Keratinocyte (primary cell): ENCODE measurements at regions not wholly inside any gene's neighbourhood (a gene's known extent, or its start where the extent isn't known, plus 50 kb on each side); places are given as distances from the start of the nearest gene placed in this dataset.

Source experiments
- DNase-seq: peaks from one replicate; pipeline ENCODE4 v3.0.0-alpha.2; 2011; ENCODE audit warnings: low read depth, missing footprints, low spot score
- FAIRE-seq: peaks from 2 replicates; lab custom pipeline; 2011; peaks lifted over from hg19 to GRCh38; lab: Jason Lieb, UNC
- H2AFZ ChIP-seq: 2 replicates; pipeline ENCODE4 v1.6.0; 2012; ENCODE audit warnings: low read length, control low read depth, inconsistent platforms; ENCODE audit not compliant: control insufficient read depth
- H3K27ac ChIP-seq: 2 replicates; pipeline ENCODE4 v1.5.1; 2011; ENCODE audit warnings: low read length; ENCODE audit not compliant: control insufficient read depth, insufficient read depth
- H3K27me3 ChIP-seq: 3 replicates; pipeline ENCODE4 v1.6.0; 2011; ENCODE audit warnings: low read length; ENCODE audit not compliant: control insufficient read depth, insufficient read depth; ENCODE audit errors: extremely low read depth
- H3K36me3 ChIP-seq, 2 experiments: 2 replicates in 1 of 2; 3 replicates in 1 of 2; pipeline ENCODE4 v1.5.1; 2011; ENCODE audit warnings: low read length in 2 of 2, mild to moderate bottlenecking in 1 of 2; ENCODE audit not compliant: control insufficient read depth in 2 of 2, insufficient read depth in 2 of 2; ENCODE audit errors: extremely low read depth in 1 of 2
- H3K4me1 ChIP-seq: 3 replicates; pipeline ENCODE4 v1.5.1; 2011; ENCODE audit warnings: low read length; ENCODE audit not compliant: control insufficient read depth, insufficient read depth; ENCODE audit errors: extremely low read depth
- H3K4me2 ChIP-seq: 3 replicates; pipeline ENCODE4 v1.6.0; 2011; ENCODE audit warnings: low read depth, low read length; ENCODE audit not compliant: control insufficient read depth, insufficient read depth; ENCODE audit errors: extremely low read depth
- H3K4me3 ChIP-seq, 3 experiments: fragments of 200-600 bp in 1 of 3; sonication (generic) in 1 of 3; 2 replicates in 2 of 3; 3 replicates in 1 of 3; pipeline ENCODE4 v1.5.1; 2011 to 2016; ENCODE audit warnings: low read length in 3 of 3, mild to moderate bottlenecking in 3 of 3, control low read depth in 2 of 3, inconsistent platforms in 1 of 3, low read depth in 1 of 3, mixed read lengths in 1 of 3, mixed run types in 1 of 3, moderate library complexity in 1 of 3; ENCODE audit not compliant: control insufficient read depth in 2 of 3, insufficient read depth in 2 of 3; ENCODE audit errors: extremely low read depth in 1 of 3
- H3K79me2 ChIP-seq: 2 replicates; pipeline ENCODE4 v1.6.0; 2012; ENCODE audit warnings: low read length; ENCODE audit not compliant: control insufficient read depth, insufficient read depth
- H3K9ac ChIP-seq: 3 replicates; pipeline ENCODE4 v1.6.0; 2011; ENCODE audit warnings: low read length; ENCODE audit not compliant: control insufficient read depth, insufficient read depth; ENCODE audit errors: extremely low read depth
- H3K9me1 ChIP-seq: 3 replicates; pipeline ENCODE4 v1.6.0; 2011; ENCODE audit warnings: low read length; ENCODE audit not compliant: control insufficient read depth, insufficient read depth; ENCODE audit errors: extremely low read depth
- H3K9me3 ChIP-seq: 2 replicates; pipeline ENCODE4 v1.5.1; 2012; ENCODE audit warnings: low read depth, low read length; ENCODE audit not compliant: control insufficient read depth
- H4K20me1 ChIP-seq: 3 replicates; pipeline ENCODE4 v1.6.0; 2011; ENCODE audit warnings: low read length; ENCODE audit not compliant: control insufficient read depth, insufficient read depth; ENCODE audit errors: extremely low read depth
- CTCF ChIP-seq, 3 experiments: IDR thresholded peaks in 1 of 3; conservative IDR thresholded peaks in 1 of 3; optimal IDR thresholded peaks in 1 of 3; 2 replicates in 2 of 3; 3 replicates in 1 of 3; pipeline versions ENCODE3 to v1.5.1; 2011; ENCODE audit warnings: low read length in 3 of 3, mild to moderate bottlenecking in 3 of 3, moderate library complexity in 2 of 3, control low read depth in 1 of 3, inconsistent platforms in 1 of 3; ENCODE audit not compliant: insufficient read depth in 2 of 3; ENCODE audit errors: extremely low read depth in 1 of 3
- EZH2 ChIP-seq: IDR thresholded peaks from one replicate; pipeline ENCODE4 v1.6.1; 2012; ENCODE audit warnings: inconsistent platforms, mild to moderate bottlenecking, low read length, moderate library complexity
- dilution Hi-C: fragments of 300-500 bp; cut with MboI; formaldehyde crosslinking; loops from one replicate; pipeline ENCODE4 v1.7.0; 2020; ENCODE audit warnings: low sequenced_read_pairs; ENCODE audit not compliant: extremely low pct_ligation_motif_present

DNA sequence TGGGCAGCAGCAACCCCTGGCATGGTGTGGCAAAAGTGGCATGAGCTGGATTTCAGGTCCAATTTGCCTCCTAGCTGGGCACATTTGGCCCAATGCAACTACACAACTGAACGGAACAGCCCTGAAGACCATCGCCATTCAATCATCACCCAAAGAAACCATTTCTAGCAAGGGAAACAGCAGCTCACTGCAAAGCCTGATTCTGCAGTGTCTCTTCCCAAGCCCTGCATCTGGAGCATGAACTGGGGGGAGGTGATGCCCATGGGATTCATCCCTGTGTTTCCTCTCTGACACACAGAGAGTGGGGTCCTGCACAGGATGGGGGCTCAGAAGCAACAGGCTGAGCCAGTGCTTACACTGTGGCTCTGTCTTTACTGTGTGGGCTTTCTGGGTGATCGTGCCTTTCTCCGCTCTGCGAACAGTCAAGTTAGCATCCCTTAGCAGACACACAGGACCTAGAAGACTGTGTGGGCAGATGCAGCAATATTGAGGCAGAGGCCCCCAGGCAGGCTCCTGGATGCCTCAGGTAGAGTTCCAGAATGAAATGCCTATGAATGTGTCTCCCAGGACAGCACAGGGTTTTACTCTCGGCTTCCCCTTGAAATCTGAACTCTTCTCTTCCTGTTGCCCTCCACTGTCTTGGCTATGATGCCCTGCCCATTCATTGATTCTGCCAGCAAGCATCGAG lies 91.1 kb upstream of the ALDH1A3 start:
- H3K4me2 ChIP-seq = no peak overlapping the region
- H3K27ac ChIP-seq = no peak overlapping the region
- H3K4me1 ChIP-seq = no peaks in the 10 kb centered on the region
- TF ChIP-seq CTCF (optimal IDR thresholded peaks at IDR 0.05 in 1 of 3, IDR thresholded peaks at IDR 0.05 in 1 of 3, conservative IDR thresholded peaks at IDR 0.05 in 1 of 3; ENCODE audit: extremely low read depth in 1 of 3, insufficient read depth in 2 of 3, low read length in 3 of 3) (no peak), EZH2 (no peak)
- DNase-seq (no peak), FAIRE-seq (no peak)
- dilution Hi-C loops = no loop called here
- H3K79me2 ChIP-seq = no peaks in the 10 kb centered on the region
- H3K9me3 ChIP-seq = no peaks in the 10 kb centered on the region
- H3K9ac ChIP-seq = no peak overlapping the region
- no peak overlapping the region for H2AFZ ChIP-seq
- no peaks in the 10 kb centered on the region for H3K36me3 ChIP-seq
- H4K20me1 ChIP-seq = no peaks in the 10 kb centered on the region
- H3K9me1 ChIP-seq = no peaks in the 10 kb centered on the region
- no peak overlapping the region for H3K4me3 ChIP-seq
- no peaks in the 10 kb centered on the region for H3K27me3 ChIP-seq

DNA sequence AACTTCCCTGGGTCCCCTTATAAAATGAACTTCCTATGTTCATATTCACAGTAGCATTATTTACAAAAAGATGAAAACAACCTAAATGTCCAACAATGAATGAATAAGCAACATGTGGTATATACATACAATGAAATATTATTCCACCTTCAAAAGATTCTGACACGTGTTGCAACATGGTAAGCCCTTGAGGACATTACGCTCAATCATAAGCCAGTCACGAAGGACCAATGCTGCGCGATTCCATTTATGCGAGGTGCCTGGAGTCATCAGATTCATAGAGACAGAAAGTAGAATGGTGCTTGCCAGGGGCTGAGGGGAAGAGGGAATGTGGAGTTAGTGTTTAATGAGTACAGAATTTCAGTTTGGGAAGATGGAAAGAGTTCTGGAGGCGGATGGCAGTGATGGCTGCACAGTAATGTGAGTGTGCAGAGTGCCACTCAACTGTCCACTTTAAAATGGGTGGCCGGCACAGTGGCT lies 88.8 kb upstream of the ALDH1A3 start:
- no peaks in the 10 kb centered on the region for H3K79me2 ChIP-seq
- no peak for DNase-seq
- dilution Hi-C loops = no loop called here
- no peaks in the 10 kb centered on the region for H4K20me1 ChIP-seq
- no peak for FAIRE-seq
- H3K4me2 ChIP-seq = no peak overlapping the region
- H3K4me1 ChIP-seq = no peaks in the 10 kb centered on the region
- H3K4me3 ChIP-seq = no peak overlapping the region
- no peaks in the 10 kb centered on the region for H3K27me3 ChIP-seq
- no peaks in the 10 kb centered on the region for H3K36me3 ChIP-seq
- no peak overlapping the region for H3K27ac ChIP-seq
- no peak overlapping the region for H3K9ac ChIP-seq
- no peaks in the 10 kb centered on the region for H3K9me1 ChIP-seq
- no peaks in the 10 kb centered on the region for H3K9me3 ChIP-seq
- TF ChIP-seq EZH2 = no peak
- no peak for TF ChIP-seq CTCF (optimal IDR thresholded peaks at IDR 0.05 in 1 of 3, IDR thresholded peaks at IDR 0.05 in 1 of 3, conservative IDR thresholded peaks at IDR 0.05 in 1 of 3; ENCODE audit: extremely low read depth in 1 of 3, insufficient read depth in 2 of 3, low read length in 3 of 3)
- H2AFZ ChIP-seq = no peak overlapping the region
